ENCODE measurements at regions not wholly inside any gene's neighbourhood (a gene's known extent, or its start where the extent isn't known, plus 50 kb on each side); places are given as distances from the start of the nearest gene placed in this dataset.

DNA sequence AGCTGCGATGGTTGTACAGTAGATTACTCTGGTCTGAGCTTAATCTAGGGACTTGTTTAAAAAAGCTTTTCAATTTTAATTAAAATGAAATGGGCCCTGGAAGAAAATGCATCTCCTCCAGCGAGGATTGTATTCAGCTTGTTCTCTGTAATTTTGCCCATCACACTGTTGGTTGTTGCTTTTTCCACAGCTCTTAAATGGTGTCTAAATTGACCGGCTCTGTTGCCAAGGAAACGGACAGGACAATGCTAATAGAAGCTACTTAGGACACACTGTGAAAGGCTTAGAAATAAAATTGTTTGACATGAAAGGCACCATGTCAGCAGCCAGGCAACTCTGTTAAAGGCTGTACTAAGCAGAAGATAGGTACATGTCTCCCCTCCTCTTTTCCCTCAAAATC, 116.7 kb upstream of the NRSN1 start:
- no peak overlapping the region for H3K4me3 ChIP-seq (replicated peaks in 1 of 3; ENCODE audit: insufficient read depth in 1 of 3, low read depth in 2 of 3, low read length in 3 of 3)
- no peak overlapping the region for H2AFZ ChIP-seq (ENCODE audit: low read length)
- peaks cover 0 to 3% of the 10 kb centered on the region in 2 experiments; a peak in 1 of 5 replicates for H3K27me3 ChIP-seq (ENCODE audit: control insufficient read depth in 1 of 2, insufficient read depth in 2 of 2, low read length in 2 of 2)
- ATAC-seq (no peak), FAIRE-seq (no peak), DNase-seq (ENCODE audit: low spot score) (no peak)
- no peak overlapping the region for H3K4me2 ChIP-seq (ENCODE audit: low read depth, low read length)
- H3K36me3 ChIP-seq (replicated peaks in 1 of 2; ENCODE audit: control insufficient read depth in 1 of 2, insufficient read depth in 2 of 2, low read length in 2 of 2) = no peaks in the 10 kb centered on the region
- WGBS (ENCODE audit: low lambda C conversion rate) = 3% methylated on average over 4 of the region's 4 CpGs
- no TSS peak for BruUV-seq (replicated peaks)
- H4K20me1 ChIP-seq (ENCODE audit: insufficient read depth, low read length) = no peaks in the 10 kb centered on the region
- no peaks in the 10 kb centered on the region for H3K4me1 ChIP-seq (ENCODE audit: insufficient read depth, low read length)
- no peak overlapping the region for H3K27ac ChIP-seq (ENCODE audit: extremely low read length, insufficient read depth, low read length)
- intact Hi-C loops (cut with micrococcal nuclease; ENCODE audit: unreplicated experiment) = no loop called here
- H3K9me3 ChIP-seq (ENCODE audit: low read length) = no peaks in the 10 kb centered on the region
- no peaks in the 10 kb centered on the region for H3K79me2 ChIP-seq (ENCODE audit: insufficient read depth, low read length)
- ChIA-PET CTCF (ENCODE audit: low intra/inter-chr PET ratio, low total read pairs) (no interaction called here), POLR2A (no interaction called here)
- TF ChIP-seq, protein P1, sequence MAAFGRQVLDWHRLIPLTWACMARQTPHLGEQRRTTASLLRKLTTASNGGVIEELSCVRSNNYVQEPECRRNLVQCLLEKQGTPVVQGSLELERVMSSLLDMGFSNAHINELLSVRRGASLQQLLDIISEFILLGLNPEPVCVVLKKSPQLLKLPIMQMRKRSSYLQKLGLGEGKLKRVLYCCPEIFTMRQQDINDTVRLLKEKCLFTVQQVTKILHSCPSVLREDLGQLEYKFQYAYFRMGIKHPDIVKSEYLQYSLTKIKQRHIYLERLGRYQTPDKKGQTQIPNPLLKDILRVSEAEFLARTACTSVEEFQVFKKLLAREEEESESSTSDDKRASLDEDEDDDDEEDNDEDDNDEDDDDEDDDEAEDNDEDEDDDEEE (CRISPR knock-in tag; IDR thresholded peaks at IDR 0.05) = no peak
- TF ChIP-seq SMARCE1 (IDR thresholded peaks at IDR 0.05; ENCODE audit: borderline replicate concordance) (no peak), ZNF781 (CRISPR knock-in tag; IDR thresholded peaks at IDR 0.05; ENCODE audit: borderline replicate concordance, not compliant biosample characterization) (no peak), ZNF230 (CRISPR knock-in tag; IDR thresholded peaks at IDR 0.05) (no peak), ZNF672 (CRISPR knock-in tag; IDR thresholded peaks at IDR 0.05) (no peak), ZFP90 (CRISPR knock-in tag; IDR thresholded peaks at IDR 0.05; ENCODE audit: borderline replicate concordance) (no peak), ZNF761 (CRISPR knock-in tag; conservative IDR thresholded peaks at IDR 0.05) (no peak), ZNF850 (CRISPR knock-in tag; conservative IDR thresholded peaks at IDR 0.05) (no peak), HOXA9 (CRISPR knock-in tag; IDR thresholded peaks at IDR 0.05; ENCODE audit: borderline replicate concordance) (no peak), ZNF720 (CRISPR knock-in tag; IDR thresholded peaks at IDR 0.05) (no peak), ZNF773 (CRISPR knock-in tag; IDR thresholded peaks at IDR 0.05; ENCODE audit: borderline replicate concordance) (no peak), ZNF33A (CRISPR knock-in tag; IDR thresholded peaks at IDR 0.05; ENCODE audit: borderline replicate concordance) (no peak), ZNF121 (CRISPR knock-in tag; IDR thresholded peaks at IDR 0.05) (no peak), ZNF317 (CRISPR knock-in tag; IDR thresholded peaks at IDR 0.05) (no peak)
- TF ChIP-seq, protein P2, sequence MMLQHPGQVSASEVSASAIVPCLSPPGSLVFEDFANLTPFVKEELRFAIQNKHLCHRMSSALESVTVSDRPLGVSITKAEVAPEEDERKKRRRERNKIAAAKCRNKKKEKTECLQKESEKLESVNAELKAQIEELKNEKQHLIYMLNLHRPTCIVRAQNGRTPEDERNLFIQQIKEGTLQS (CRISPR knock-in tag; IDR thresholded peaks at IDR 0.05) = no peak
- TF ChIP-seq, protein P3, sequence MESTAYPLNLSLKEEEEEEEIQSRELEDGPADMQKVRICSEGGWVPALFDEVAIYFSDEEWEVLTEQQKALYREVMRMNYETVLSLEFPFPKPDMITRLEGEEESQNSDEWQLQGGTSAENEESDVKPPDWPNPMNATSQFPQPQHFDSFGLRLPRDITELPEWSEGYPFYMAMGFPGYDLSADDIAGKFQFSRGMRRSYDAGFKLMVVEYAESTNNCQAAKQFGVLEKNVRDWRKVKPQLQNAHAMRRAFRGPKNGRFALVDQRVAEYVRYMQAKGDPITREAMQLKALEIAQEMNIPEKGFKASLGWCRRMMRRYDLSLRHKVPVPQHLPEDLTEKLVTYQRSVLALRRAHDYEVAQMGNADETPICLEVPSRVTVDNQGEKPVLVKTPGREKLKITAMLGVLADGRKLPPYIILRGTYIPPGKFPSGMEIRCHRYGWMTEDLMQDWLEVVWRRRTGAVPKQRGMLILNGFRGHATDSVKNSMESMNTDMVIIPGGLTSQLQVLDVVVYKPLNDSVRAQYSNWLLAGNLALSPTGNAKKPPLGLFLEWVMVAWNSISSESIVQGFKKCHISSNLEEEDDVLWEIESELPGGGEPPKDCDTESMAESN (CRISPR knock-in tag; conservative IDR thresholded peaks at IDR 0.05) = no peak
- TF ChIP-seq, protein P4, sequence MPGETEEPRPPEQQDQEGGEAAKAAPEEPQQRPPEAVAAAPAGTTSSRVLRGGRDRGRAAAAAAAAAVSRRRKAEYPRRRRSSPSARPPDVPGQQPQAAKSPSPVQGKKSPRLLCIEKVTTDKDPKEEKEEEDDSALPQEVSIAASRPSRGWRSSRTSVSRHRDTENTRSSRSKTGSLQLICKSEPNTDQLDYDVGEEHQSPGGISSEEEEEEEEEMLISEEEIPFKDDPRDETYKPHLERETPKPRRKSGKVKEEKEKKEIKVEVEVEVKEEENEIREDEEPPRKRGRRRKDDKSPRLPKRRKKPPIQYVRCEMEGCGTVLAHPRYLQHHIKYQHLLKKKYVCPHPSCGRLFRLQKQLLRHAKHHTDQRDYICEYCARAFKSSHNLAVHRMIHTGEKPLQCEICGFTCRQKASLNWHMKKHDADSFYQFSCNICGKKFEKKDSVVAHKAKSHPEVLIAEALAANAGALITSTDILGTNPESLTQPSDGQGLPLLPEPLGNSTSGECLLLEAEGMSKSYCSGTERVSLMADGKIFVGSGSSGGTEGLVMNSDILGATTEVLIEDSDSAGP (CRISPR knock-in tag; IDR thresholded peaks at IDR 0.05; ENCODE audit: borderline replicate concordance) = no peak
- TF ChIP-seq, protein P5, sequence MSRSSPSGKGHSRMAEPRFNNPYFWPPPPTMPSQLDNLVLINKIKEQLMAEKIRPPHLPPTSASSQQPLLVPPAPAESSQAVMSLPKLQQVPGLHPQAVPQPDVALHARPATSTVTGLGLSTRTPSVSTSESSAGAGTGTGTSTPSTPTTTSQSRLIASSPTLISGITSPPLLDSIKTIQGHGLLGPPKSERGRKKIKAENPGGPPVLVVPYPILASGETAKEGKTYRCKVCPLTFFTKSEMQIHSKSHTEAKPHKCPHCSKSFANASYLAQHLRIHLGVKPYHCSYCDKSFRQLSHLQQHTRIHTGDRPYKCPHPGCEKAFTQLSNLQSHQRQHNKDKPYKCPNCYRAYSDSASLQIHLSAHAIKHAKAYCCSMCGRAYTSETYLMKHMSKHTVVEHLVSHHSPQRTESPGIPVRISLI (CRISPR knock-in tag; IDR thresholded peaks at IDR 0.05; ENCODE audit: borderline replicate concordance) = no peak
- in situ Hi-C loops (cut with HindIII; ENCODE audit: extremely low pct_ligation_motif_present, low pct_unique_long_range_greater_than_20kb) = no loop called here
- H3K9ac ChIP-seq (ENCODE audit: insufficient read depth, low read depth, low read length) = no peak overlapping the region

Measured in HepG2 (cell line).